ENCODE measurements at regions not wholly inside any gene's neighbourhood (a gene's known extent, or its start where the extent isn't known, plus 50 kb on each side); places are given as distances from the start of the nearest gene placed in this dataset.

GRCh38 chr17:33375103-33375502 lies 82.0 kb upstream of the ASIC2 start:
- TF ChIP-seq, protein P1, sequence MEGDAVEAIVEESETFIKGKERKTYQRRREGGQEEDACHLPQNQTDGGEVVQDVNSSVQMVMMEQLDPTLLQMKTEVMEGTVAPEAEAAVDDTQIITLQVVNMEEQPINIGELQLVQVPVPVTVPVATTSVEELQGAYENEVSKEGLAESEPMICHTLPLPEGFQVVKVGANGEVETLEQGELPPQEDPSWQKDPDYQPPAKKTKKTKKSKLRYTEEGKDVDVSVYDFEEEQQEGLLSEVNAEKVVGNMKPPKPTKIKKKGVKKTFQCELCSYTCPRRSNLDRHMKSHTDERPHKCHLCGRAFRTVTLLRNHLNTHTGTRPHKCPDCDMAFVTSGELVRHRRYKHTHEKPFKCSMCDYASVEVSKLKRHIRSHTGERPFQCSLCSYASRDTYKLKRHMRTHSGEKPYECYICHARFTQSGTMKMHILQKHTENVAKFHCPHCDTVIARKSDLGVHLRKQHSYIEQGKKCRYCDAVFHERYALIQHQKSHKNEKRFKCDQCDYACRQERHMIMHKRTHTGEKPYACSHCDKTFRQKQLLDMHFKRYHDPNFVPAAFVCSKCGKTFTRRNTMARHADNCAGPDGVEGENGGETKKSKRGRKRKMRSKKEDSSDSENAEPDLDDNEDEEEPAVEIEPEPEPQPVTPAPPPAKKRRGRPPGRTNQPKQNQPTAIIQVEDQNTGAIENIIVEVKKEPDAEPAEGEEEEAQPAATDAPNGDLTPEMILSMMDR (conservative IDR thresholded peaks at IDR 0.05): no peak
- TF ChIP-seq ZFX (IDR thresholded peaks at IDR 0.05): no peak
